GM18499 (cell line): ENCODE measurements at regions not wholly inside any gene's neighbourhood (a gene's known extent, or its start where the extent isn't known, plus 50 kb on each side); places are given as distances from the start of the nearest gene placed in this dataset.

Source experiments
- ATAC-seq: cut with Tn5 transposase; IDR thresholded peaks from one replicate; pipeline ENCODE4 v1.9.1; 2021; ENCODE audit warnings: moderate number of reproducible peaks; ENCODE audit not compliant: insufficient read depth, unreplicated experiment

DNA sequence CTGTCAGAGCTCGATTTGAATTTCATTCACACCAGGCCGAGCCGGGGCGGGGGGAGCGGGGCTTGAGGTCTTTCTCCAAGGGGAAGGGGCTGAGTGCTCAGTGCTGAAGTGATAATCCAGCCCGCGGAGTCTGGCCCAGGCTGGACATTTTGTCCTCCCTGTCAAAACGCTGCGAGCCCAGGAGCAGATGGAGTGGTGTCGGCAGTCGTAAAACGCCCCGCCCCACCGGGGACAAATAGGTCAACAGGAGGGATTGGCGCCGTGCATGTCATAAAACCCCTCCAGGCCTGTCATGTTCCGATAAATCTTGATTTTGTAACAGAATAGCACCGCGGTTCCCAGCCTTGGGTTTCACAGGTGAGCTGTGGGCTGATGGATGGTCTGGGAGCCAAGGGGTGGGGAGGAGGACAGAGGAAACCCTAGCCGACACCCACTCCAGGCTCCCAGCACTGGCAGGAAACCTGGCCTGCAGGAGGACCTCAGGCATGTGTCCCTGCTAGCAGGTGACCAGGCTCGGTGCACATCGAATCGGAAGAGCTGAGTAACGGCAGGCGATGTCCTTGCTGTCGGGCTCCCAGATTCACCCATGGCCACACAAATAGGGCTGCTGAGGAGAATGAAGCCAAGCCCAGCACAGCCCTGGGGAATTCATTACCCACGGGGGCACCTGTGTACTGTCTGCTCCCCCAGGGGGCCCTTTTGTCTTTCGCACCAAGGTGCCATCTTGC is 341.4 kb downstream of the FOXL1 start:
- no peak for ATAC-seq

DNA sequence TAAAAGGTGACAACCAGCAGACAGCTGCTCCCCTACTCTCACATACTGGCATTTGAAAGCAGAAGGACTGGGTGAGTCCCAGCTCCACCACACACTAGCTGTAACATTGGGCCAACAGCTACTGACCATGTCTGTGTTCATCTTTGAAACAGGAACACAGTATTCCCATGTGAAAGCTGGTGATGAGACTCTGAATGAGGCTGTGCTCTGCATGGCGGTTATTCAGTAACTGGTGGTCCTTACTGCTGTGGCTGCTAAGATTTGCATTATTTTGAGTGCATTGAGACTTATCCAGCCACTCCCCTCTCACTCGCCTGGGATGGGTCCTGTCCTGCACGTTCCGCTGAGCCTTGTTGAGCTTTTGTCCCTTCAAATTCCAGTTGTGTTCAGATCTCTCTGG is 342.9 kb downstream of the FOXL1 start:
- no peak for ATAC-seq

DNA sequence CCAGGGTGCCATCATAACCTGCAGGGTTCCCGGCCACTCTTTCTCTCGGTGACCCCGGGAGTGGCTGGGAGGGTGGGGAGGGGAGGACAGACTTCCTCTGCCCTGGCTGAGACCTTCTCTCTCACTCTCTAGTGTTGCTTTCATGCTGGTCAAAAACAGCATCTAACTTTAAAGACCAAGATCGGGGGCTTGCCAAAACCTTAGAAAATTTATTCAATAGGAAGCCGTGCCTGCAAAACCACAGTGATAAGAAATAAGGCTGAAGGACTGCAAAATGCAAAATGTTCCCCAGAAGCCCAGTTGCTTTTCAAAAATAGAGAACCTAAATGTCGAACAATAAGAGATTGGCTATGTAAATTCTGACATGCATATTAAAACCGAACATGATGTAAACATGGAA is 344.0 kb downstream of the FOXL1 start:
- no peak for ATAC-seq

DNA sequence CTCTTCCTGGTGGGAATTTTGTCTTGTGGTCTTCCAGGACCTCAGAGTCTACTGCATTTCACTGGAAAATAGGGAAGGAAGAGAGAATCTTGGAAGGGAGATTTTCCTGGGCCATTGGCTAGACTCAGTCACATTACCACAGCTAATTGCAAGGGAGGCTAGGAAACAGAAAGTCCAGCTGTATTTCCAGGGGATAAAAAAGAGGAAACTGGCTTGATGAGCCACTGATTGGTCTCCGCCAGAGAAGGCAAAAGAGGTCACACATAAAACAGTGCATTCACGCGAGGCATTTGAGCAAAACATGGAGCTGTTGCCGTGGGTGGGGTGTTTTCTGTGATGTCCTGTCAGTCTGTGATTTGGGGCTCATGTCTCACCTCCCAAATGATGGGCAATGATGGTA is 345.3 kb downstream of the FOXL1 start:
- no peak for ATAC-seq

DNA sequence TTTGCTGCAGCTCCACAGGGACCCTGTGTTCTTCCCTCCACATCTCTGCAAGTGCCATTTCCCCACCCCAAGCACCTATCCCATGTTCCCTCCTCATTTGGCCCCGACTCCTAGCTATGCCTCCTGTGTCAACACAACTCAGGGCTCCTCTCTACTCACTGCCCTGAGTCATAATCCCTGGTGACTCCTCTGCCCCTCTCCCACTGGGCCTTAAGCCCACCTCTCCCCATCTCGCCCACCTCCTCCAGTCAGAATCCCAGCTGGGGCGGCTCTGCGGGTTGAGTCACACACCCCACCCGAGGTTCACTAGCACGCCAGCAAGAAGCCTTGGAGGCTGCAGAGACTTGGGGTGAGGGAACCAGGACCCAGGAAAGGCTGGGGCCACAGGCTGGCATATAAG is 346.2 kb downstream of the FOXL1 start:
- ATAC-seq: no peak

DNA sequence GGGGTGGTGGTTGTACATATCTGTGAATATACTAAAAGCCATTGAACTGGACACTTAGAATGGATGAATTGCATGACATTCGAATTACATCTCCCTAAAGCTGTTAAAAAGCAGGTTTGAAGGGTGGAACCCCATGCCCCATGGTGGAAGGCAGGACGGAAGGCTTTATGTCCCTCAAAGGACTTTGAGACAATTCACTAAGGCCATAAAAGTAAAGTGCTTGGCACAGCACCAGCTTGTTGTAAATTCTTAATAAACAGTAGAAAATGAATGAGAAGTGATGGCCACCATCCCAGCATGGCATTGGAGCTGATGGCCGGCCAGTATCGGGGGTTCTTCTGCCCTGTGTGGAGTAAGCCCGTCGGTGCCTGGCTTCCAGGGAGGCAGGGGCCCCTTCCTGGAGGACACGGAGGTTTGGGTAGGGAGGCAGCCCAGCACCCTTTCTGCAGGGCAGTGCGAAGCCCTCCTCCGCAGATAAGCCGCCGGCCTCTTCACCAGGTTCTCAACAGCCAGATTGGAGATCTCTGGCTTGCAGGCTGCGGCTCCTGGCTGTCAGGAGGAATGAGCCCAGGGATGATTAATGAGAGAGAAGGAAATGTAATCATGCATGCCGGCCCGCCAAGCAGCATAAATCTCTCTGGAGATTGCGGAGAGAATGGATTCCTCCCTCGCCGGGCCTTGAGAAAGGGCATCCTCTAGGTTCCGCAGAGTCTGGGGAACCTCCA is 346.9 kb downstream of the FOXL1 start:
- ATAC-seq: no peak

DNA sequence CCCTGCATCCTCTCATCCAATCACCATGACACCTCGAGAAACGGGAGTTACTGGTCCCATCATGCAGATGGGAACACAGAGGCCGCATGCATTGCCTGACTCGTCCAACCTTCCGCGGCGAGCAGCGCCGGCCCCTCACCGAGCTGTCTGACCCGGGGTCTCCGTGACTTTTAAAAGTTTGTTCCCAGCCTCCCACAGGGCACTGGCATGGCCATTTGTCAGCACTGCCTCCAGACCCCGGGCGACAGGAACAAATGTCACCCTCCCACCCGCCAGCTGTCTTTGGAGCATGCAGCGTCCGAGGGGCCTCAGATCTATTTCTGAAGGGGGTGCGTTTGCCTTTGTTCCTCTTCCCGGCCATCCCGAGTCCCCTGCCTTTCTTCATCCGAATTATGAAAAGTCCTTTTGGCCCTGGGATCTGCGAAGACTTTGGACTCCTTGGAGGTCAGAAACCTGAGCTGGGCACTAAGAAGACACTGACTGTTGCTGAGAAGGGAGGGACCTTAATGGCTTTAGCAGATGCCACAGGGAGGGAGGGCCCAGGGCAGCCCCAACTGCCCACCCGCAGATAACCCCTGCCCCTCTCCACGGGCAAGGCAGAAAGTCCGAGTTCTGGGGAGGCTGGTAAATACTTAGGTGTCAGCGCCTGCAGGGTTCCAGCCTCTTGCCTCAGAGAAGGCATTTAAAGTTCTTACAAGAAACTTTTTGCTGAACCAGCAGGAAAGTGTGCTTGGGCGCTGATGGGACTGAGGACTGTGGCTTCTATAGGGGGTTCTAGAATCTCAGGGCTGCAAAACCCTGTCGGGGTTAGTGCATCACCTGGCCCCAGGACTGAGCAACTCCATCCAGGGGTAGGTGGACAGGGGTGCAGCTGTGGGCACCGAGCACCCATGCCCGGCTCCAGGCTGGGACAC is 348.1 kb downstream of the FOXL1 start:
- no peak for ATAC-seq

DNA sequence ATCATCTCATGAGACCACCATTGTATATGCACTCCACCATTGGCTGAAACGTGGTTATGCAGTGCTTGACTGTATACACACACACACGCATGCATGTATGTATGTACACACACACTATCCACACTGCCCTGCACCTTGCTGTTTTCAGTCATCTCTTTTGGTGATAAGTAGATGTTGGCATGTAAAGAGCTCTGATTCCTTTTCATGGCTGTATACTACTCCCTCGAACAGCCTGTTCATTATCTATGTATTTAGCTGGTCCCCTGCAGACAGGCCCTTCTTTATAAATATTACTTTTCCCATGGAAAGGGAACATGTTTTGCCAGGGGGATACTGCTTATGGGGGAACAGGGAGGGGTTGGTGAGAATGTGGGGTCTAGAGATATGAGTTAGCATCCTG is 349.4 kb downstream of the FOXL1 start:
- ATAC-seq: no peak

DNA sequence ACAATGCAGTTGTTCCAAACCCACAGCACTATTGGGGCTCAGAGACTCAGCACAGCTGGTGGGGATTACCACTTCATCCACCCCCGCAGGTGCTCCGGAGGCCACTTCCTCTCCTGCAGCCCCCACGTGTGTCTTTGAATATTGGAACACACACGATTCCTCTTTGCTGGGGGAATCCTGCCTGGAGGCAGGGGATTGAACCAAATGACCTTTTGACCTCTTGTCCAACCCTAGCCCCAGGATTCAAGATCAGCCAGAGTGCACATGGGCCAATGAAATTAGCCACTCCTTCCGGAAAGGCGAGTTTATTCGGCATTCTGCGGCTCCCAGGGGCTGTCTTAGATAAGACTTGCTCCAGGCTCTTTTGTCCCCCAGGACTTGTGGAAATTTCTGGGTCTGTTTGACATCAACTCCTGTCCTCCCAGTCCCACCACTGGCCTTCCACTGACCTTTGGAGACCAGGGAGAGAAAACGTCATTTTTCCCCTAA is 350.2 kb downstream of the FOXL1 start:
- ATAC-seq: no peak

DNA sequence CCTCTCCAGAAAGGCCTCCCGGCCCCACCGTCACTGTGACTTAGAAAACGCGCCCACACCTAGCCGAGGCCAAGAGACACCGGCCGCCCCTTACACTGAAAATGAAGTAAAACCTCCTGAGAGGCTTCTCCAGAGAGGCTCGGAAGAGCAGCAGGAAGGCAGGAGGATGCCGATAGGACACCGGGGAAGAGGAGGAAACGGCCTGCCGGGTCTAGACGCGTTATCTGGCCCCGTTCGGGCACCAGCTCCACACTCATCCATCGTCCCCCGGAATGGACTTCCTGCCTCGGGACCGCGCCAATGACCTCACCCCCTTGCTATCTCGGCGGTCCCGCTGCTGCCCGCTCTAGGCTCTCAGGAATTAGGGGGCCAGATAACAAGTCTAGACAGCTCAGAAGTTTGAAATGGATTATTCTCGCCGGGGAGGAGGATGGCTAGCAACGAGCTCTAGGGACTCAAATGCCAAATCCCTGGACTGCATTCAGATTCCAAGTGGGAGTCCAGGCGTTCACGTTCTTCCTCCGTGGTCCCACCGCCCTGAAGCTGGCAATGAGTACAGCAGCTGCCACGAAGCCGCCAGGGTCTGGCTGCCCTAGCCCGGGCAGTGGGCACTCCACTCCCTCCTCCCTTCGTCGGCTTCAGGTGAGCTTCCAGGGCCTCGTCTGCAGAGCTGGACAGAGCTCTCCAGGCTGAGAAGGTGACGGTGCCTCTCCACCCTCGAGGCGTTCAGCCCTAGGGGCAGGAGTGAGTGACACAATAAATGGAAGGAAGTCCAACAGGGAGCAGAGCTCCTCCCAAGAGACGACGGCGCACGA is 350.9 kb downstream of the FOXL1 start:
- ATAC-seq: no peak

DNA sequence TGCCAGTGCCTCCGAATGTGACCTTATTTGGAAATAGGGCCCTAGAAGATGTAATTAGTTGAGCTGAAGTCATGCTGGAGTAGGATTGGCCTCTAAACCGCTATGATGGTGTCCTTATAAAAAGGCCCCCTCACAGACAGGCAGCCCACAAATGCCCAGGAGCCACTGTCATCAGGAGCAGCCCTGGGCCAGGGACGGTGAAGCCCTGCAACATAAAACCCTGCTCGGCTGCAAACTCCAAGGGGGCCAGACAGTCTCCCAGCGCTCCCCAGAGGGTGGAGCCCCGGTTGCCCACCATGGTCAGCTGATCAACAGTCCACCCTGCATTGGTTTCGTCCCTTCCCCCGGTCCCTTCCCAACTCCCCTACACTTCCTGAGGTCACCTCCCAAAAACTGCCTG is 351.7 kb downstream of the FOXL1 start:
- no peak for ATAC-seq

DNA sequence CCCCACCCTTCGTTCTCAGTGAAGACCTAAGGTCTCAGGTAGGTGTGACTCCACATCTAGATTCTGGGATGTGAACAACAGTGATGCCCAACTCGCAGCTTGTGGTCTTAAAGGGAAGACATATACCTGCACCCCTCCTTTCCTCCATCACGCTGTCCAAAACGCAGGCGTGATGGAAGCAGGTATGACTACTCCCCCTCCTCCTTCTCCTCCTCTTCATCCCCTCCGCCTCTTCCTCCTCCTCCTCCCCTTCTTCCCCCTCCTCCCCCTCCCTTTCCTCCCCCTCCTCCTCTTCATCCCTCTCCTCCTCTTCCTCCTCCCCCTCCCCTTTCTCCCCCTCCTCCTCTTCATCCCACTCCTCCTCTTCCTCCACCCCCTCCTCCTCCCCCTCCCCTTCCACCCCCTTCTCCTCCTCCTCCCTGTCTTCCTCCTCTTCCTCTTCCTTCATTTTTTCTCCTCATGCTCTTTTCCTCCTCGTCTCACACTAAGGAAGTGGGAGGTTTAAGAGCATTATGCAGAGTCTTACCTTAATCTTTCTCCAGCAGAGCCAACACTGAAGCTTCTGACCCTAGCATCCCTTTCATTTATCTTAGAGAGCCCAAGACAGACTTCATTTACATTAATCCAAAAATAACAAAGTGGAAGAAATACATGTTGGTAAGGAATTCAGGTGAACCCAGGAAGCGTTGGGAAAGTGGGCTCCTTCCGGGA is 352.5 kb downstream of the FOXL1 start:
- ATAC-seq: no peak

DNA sequence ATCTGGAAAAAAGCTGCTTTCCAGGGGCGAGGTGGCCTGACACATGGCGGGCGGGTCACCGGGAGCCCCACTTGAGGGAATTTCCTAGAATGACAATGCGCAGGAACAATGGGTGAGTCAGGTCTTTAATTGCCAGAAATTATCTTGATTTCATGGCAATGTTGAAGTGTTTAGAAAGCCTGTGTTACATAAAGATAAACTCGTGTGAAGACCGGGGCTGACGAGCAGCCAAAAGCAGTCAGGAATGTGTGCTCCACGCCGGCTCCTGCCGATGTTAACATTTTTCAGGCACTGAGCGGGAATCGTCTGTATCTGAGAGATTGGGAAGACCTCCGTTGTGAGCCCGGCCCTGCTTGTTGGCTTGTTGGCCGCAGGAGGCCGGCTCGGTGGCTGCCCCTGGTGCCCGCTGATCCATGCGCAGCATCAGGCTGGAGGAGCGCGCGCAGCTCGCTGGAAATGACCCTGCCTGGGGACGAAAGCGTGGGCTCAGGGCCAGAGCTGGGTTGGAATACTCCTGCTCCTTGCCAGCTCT is 353.1 kb downstream of the FOXL1 start:
- ATAC-seq: no peak

DNA sequence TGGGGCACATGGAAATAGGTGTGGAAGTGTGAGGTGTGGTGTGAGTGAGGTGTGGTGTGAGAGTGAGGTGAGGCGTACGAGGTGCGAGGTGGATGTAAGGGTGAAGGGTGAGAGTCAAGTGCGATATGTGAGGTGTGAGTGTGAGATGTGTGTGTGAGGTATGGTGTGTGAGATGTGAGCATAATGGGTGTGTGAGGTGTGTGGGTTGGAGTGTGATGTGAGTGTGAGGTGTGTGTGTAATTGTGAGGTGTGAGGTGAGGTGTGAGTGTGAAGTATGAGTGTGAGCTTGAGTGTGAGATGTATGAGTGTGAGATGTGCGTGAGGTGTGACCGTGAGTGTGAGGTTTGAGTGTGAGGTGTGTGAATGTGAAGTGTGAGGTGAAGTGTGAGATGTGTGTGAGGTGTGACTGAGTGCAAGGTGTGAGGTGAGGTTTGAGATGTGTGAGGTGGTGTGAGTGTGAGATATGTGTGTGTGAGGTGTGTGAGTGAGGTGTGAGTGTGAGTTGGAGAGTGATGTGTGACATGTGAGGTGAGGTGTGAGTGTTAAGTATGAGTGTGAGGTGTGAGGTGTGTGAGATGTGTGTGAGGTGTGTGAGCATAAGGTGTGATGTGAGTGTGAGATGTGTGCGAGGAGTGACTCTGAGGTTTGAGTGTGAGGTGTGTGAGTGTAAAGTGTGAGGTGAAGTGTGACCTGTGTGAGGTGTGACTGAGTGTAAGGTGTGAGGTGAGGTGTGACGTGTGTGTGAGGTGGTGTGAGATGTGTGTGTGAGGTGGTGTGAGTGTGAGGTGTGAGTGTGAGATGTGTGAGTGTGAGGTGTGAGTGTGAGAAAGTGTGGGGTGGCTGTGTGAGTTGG is 354.0 kb downstream of the FOXL1 start:
- no peak for ATAC-seq

DNA sequence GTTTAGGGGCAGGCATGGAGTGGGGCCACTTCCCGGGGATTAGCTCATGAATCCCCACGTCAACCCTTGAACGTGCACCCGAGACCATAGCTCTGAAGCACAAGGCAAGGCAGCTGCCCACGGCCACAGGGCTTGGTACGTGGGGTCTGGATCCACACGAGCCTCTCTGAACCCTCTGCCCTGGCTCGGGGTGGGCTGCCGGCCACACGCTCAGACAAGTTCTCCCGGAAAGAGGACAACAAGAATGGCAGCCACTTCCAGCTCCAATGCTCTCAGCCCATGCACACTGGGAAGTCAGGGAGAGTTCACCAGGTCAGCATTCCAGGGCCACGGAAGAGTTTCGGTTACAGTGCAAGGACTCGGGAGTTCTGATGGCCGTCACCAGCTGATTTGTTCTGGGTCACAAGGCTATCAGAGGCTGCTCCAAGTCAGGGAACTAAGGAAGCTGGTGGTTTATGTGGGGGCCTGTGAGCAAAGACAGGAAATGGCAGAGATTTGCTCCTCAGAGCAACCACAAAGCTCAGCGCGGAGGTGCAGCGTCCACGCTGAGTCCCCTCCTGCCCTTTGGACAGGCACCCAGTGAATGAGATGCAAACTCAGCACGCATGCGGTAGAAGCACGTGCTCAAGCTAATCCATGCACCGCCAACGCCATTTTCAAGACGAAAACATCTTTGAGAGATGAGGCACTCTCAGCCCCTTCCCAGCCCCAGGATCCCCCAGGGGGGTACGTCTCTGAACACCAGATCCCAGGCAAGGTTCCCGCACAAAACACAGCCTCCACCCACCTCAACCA is 356.4 kb downstream of the FOXL1 start:
- no peak for ATAC-seq

DNA sequence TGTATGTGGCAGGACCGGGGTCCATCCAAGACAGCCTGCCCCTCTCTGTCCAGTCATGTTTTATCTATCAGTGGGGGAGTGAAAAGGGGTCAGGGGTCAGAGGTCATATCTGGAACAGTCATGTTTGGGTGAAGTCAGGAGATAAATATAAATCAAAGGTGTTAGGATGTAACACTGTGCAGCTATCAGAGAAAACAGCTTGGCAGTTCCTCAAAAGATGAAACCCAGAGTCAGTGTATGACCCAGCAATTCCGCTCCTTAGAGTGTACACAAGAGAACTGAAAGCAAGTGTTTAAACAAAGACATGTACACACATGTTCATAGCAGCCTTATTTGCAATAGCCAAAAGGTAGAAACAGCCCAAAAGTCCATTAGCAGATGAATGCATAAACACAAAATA is 361.3 kb downstream of the FOXL1 start:
- no peak for ATAC-seq

DNA sequence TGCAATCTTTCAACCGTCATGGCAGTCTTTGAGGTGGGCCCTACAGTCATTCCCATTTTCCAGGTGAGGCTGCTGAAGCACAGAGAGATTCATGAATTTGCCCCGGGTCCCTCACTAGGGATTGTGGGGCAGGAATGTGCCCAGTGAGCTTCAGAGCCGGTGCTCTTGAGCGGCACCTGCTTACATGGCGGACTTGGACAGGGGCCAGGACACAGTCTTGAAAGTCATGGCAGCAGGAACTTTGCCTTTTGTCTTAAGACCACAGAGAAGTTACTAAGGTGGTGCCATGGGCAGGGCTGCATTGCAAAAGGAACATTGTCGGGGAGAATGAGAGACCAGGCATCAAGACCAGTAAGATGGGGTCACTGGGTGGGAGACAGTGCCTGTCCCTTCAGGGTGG is 363.4 kb downstream of the FOXL1 start:
- ATAC-seq: no peak
